ENCODE measurements at regions not wholly inside any gene's neighbourhood (a gene's known extent, or its start where the extent isn't known, plus 50 kb on each side); places are given as distances from the start of the nearest gene placed in this dataset.

DNA sequence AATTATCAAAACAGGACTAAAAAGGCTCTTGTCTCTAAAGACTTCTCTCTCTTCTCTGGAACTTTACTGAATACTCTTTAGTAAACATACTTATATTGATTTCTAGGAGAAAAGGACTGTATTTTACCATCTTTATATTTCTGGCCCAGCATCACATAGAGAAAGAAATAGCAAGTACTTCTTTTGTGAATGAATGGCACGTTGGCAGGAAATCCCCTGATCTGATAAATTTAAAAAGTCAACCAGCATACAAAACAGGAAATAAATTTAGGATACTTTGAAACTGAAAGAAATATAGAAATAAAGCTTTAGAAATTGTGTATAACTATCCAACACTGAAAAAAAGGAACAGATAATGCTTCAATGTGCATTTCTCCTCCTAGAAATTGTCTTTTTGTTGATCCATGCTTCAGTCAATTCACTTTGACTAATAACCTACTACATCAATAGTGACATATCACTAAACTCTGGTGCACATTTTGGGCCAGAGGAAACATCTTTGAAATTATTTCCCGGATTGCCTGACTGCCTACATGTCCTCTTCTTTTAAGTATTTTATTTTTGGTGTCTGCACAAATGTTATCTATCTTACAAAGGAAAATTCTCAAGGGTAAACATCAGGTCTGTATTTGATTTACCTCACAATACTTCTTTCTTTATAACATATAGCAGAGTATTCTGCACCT is 183.5 kb upstream of the FSTL5 start:
- ATAC-seq = no peak

DNA sequence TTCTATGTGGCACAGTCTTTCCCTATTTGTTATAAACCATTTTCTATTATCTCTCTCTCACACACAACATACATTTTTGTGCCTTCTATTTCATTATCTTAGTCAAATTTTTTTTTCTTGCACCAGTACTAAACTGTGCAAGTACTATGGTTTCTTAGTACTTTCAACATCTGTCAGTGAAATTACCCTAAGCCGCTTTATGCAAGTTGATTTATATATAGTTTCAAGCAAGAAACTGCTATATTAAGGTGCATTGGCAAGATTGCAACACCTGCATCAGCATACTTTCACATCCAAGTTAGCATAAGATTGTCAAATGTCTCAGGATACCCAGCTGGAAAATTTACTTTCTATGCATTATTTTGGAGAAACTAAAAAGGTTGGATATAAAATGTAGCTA is 180.2 kb upstream of the FSTL5 start:
- ATAC-seq = no peak

DNA sequence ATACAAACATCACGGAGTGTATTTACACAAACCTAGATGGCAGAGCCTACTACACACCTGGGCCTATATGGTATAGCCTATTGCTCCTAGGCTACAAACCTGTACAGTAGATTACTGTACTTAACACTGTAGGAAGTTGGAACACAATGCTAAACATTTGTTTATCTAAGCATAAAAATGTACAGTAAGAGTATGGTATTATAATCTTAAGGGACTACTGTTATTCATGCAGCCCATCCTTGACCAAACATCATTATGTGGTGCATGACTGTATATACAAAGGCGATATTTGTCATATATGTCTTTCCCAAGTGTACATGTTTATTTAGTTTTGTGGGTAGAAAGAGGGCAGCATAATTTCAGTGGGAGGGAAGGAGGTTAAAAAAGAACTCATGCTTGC is 177.7 kb upstream of the FSTL5 start:
- ATAC-seq = no peak

DNA sequence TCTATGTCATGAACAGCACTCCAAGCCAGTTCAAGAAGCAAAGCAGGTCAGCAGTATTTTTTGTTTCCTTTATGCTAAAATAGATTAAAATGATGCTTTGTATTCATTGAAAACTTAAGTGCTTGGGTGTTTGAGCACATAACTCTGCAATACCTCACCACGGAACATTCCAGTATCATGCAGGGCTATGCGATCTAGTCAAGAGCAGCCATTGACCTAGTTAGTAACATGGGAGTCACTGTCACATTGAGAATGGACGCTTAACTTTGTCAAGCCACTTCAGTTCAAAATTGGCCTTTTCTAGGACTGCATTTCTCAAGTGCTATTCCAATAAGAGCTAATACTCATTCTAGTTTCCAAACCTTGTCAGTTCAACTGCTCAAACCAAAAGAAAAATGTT is 160.1 kb upstream of the FSTL5 start:
- ATAC-seq = no peak

DNA sequence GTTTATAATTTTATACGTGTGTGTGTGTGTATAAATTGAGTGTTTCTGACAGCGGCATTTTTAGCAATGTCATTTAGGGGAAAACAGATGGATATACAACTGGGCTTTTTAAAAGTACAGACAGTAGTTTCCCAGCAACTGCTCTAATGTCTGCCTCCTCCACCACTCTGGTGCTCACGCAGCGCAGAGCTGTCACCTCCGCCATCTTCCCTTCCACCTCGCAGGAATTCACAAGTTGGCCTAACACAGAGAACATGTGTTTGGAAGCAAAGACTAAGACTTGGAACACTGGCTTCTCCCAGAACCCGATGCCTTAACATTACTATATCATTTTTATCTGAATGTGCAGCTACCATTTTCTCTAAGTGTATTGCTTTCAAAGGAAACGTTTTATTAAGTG is 158.3 kb upstream of the FSTL5 start:
- no peak for ATAC-seq

DNA sequence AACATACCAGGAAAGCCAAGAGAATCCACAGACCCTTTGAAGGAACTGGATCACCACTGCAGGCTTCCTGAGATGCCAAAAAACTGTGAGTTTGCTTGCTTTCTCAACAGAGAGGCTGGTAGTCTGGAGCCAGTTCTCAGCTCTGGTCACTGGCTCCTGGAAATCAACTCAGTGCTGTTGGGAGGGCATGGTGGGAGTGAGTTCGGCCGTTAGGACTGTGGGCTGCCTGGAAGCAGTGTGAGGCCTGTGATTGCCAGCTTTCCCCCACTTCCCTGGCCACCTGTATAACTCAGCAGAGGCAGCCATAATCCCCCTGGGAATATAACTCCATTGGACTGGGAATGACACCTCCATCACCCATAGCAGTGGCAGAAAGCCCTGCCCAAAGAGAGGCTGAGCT is 122.0 kb upstream of the FSTL5 start:
- ATAC-seq = no peak

DNA sequence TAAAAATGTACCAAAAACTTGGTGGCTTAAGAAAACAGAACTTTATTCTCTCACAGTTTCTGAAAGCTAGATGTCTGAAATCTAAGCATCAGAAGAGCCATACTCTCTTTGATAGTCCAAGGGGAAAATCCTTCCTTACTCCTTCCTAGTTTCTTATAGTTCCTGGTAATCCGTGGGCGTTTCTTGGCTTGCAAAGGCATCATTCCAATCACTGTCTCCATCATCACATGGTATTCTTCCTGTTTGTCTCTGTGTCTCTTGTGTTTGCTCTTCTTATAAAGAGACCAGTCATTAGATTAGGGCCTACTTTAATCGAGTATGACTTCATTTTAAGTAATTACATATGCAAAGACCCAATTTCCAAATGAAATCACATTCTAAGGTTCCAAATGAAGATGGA is 118.9 kb upstream of the FSTL5 start:
- ATAC-seq = no peak

DNA sequence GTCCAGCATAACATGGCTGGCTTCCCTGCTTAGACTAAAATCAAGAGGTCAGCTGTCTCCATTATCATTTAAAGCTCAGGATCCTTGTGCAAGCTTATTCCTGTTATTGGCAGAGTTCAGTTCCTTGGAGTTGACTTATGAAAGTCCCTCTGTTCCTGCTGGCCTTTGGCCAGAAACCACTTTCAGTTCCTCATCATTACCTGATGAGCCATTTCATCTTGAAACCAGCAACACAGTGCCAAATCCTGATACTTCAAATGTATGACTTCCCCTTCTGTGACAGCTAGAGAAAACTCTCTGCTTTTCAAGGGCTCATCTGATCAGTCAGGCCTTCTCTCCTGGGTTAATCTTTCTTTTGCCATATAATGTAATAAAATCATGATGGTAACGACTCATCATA is 110.6 kb upstream of the FSTL5 start:
- no peak for ATAC-seq

DNA sequence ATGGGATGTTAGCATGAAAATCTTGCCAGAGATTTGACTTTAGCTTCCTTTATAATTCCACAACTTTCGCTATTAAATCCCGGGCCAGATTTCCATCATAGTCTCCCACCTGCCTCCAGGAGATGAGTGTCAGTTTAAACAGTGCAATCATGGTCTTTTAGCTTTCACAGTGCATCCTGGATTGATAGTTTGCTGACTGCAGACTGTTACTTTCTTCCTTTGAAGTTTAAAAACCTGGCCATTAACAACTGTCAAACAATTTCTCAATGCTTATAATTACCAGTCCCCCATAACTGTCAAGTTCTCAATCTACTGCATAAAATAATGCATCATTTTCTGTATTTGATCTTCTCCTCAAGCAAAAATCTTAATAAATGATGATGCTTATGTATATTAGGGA is 108.4 kb upstream of the FSTL5 start:
- no peak for ATAC-seq

DNA sequence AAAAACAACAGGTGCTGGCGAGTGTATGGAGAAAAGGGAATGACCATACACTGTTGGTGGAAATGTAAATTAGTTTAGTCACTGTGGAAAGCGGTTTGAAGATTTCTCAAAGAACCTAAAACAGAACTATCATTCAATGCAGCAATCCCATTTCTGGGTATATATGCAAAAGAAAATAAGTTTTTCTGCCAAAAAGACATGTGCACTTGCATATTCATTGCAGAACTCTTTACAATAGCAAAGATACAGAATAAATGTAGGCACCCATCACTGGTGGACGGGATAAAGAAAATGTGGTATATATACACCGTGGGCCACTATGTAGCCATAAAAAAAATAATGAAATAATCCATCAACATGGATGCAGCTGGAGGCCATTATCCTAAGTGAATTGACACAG is 105.1 kb upstream of the FSTL5 start:
- ATAC-seq = no peak

DNA sequence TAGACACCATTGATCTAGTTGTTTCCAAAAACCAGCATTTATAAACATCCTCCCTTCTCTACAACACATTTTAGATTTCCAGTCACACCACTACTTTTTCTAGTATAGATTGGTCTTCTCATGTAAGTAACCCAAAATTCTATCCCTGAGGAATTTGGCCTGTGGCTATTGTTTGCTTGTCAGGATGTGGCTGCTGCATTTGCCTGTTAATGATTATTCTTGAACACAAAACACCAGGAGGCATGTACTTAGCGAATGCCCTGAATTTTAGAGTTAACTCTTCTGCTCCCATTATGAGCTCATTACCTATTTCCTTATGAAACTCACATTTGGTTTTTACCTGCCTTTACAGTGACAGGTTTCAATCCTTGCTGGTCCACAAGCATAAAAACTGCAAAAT is 102.0 kb upstream of the FSTL5 start:
- ATAC-seq = no peak

DNA sequence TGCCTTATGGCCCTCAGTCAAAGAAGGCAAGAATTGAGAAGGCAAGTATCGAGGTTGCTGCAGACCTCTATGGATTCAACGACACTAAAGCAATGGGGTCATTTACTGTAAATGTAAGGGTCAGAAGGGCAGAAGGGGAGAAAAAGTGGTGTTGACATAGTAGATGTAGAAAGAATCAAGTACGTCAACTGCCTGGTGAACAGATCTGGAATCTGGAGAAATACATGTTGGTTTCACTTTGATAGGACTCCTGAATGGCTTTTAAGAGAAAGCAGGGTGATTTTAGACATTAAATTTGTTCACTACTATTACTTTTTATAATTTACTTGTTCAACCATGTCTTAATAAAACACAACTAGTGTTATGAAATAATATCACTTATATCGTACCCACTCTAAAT is 81.3 kb upstream of the FSTL5 start:
- no peak for ATAC-seq

DNA sequence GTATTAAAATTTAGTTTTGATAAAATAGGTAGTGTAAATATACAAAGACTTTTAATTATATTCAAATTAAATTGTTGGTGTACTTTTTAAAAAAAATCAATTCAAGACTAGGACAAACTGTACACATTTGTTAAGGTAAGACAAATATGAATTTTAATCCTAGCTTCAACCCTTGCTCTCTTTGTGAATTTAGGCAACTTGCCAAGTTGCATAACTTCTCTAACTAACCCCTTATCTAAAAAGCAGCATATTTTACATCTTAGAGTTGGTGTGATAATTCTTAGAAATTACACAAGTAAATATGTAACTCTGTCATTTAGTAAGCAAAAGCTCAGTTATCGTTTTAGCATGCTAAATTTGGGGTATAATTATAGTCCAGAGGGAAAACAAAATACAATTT is 78.1 kb upstream of the FSTL5 start:
- ATAC-seq = no peak

DNA sequence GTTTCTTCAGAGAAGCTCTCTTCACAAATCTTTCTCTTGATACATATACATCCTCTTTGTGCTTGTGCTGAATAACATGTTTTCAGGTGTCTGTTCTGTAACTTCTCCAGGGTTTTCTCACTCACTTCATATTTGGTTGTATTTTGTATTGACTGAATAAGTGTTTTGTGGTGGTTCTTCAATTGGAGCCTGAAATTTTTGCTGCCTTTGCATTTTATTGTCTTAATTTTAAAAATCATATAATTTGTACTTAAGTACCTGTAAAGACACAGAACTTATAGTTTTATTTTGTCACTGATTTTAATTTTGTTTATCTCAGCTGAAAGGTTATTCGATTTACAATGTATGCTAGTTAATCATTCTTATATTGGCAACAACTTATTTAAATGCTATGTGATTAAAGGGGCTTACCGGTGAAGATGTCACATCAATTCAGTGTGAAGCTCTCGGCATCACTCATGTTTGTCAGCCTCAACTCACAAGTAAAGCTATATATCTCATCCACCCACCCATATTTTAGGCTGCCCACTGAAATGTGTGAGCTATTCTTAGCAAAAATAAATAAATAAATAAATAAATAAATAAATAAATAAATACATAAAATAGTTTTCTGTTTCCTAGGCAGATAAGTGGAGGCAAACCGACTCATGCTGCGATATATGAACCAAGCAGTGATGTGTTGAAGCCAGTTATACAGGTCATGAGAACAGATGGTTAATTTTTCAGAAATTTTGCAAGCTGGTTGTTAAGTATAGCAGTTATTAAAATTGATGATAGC is 76.4 kb upstream of the FSTL5 start:
- ATAC-seq = no peak

DNA sequence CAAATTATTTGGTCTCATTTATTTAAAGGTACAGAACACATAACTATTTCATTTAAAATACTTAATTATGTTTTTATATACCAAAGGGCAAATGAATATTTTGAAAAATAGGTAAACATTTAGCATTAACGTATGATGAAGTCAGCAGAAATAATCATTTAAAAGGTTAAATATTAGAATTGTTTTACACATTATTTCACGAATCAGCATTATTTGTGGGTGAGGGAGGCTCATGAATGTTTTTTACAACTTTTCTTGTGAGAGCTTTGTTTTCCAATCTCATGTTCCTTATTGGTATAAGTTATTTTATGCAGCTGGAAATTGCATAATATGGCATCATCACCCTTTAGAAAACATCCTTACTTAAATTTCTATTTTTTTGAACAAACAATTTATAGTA is 73.9 kb upstream of the FSTL5 start:
- no peak for ATAC-seq

DNA sequence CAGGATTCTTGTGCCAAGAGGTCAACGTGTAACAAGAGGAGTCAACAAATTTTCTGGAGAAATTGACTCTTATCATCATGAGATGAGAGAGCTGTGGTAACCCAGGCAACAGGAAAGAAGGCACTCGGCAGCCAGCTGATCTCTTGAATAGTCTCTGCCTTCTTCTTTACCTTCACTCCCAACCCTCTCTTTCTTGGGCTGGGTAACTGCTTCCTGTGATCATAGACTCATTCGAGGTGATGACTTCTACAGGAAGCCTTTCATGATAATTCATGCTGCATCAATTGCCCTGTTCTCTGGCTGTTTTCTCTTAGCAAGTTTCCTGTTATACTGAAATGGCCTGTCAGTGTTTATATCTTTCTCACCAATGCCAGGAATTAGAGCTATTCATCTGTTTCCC is 70.8 kb upstream of the FSTL5 start:
- no peak for ATAC-seq

DNA sequence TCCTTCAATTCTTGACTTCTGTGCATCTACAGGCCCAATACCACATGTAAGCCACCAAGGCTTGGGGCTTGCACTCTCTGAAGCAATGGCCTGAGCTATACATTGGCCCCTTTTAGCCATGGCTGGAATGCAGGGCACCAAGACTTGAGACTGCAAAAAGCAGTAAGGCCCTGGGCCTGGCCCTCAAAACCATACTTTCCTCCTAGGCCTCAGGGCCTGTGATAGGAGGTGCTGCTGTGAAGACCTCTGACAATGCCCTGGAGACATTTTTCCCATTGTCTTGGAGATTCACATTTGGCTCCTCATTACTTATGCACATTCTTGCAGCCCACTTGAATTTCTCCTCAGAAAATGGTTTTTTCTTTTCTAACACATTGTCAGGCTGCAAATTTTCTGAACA is 68.5 kb upstream of the FSTL5 start:
- ATAC-seq = no peak

DNA sequence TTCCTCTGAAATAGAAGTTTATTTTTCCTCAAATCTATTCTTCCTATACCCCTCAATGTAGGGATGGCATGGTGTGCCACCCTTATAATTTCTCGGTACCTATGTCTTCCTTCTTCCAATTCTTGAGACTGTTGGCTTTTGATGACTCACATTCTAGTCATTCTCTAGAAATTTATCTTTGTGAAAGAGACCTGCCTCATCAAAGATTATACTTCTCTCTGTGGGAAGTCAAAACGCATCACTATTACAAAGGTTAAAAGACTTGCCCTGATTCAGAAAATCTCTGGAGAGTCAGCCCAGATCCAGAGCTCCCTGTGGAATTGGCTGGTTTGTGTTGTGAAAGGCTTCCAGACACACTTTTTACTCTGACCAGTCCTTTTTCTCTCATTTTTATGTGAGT is 65.9 kb upstream of the FSTL5 start:
- ATAC-seq = no peak

DNA sequence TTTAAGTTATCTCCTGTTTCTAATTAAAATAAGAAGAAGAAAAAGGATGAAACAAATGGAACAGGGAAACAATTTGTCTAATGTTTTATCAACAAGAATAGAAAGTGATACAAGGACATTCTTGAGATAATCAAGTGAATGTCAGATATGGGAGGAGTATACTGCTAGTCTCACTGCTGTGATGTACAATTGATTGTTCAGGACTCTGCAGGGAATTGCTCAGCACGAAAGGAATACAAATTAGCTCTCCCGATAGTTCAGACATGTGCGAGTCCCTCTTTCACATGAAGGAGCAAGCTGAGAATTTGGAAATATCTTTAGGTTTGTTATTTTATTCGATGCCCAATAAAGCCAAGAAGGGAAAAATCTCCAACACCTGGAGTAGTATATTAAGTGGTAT is 57.3 kb upstream of the FSTL5 start:
- ATAC-seq = no peak

Measured in activated CD4-positive, CD25-positive, alpha-beta regulatory T cell treated with anti-CD3 and anti-CD28 coated beads, Interleukin-2, amount 50 U/mL, for 24 hours (primary cell).